ENCODE measurements at regions not wholly inside any gene's neighbourhood (a gene's known extent, or its start where the extent isn't known, plus 50 kb on each side); places are given as distances from the start of the nearest gene placed in this dataset.

- Histone ChIP-seq H3K4me1 (ENCODE audit: control insufficient read depth in 2 of 3, insufficient read depth in 2 of 3, low read depth in 1 of 3, low read length in 3 of 3) (no peaks in the 10 kb centered on the region), H3K9me3 (ENCODE audit: control insufficient read depth in 2 of 3, insufficient read depth in 1 of 3, low read length in 3 of 3) (no peaks in the 10 kb centered on the region), H3K9ac (ENCODE audit: low read length in 3 of 3) (no peak overlapping the region), H3K27ac (ENCODE audit: low read depth in 2 of 2, low read length in 2 of 2) (no peak overlapping the region), H3K27me3 (ENCODE audit: control insufficient read depth, insufficient read depth, low read length) (no peaks in the 10 kb centered on the region), H3K36me3 (ENCODE audit: control insufficient read depth in 2 of 3, insufficient read depth in 3 of 3, low read length in 3 of 3) (no peaks in the 10 kb centered on the region), H3K4me3 (ENCODE audit: low read length in 3 of 3) (no peak overlapping the region)
- intact Hi-C loops (cut with DNase I), result no loop called here
- FAIRE-seq (no peak), DNase-seq (no peak)
- TF ChIP-seq CTCF (IDR thresholded peaks at IDR 0.05; ENCODE audit: borderline replicate concordance, extremely low read depth, insufficient read depth), result no peak
These were observed 400.5 kb downstream of the IPMK start for GRCh38 chr10:57867241-57867640.

GRCh38 chr10:57864765-57865680, 402.7 kb downstream of the IPMK start:
- no peak overlapping the region for H3K27ac ChIP-seq (ENCODE audit: low read depth in 2 of 2, low read length in 2 of 2)
- H3K27me3 ChIP-seq (ENCODE audit: control insufficient read depth, insufficient read depth, low read length), result no peaks in the 10 kb centered on the region
- TF ChIP-seq CTCF (IDR thresholded peaks at IDR 0.05; ENCODE audit: borderline replicate concordance, extremely low read depth, insufficient read depth), result no peak
- no peak for FAIRE-seq
- H3K9ac ChIP-seq (ENCODE audit: low read length in 3 of 3), result no peak overlapping the region
- H3K36me3 ChIP-seq (ENCODE audit: control insufficient read depth in 2 of 3, insufficient read depth in 3 of 3, low read length in 3 of 3), result no peaks in the 10 kb centered on the region
- H3K9me3 ChIP-seq (ENCODE audit: control insufficient read depth in 2 of 3, insufficient read depth in 1 of 3, low read length in 3 of 3), result no peaks in the 10 kb centered on the region
- H3K4me3 ChIP-seq (ENCODE audit: low read length in 3 of 3), result no peak overlapping the region
- no peaks in the 10 kb centered on the region for H3K4me1 ChIP-seq (ENCODE audit: control insufficient read depth in 2 of 3, insufficient read depth in 2 of 3, low read depth in 1 of 3, low read length in 3 of 3)
- intact Hi-C loops (cut with DNase I), result no loop called here
- DNase-seq, result no peak

- Histone ChIP-seq H3K4me1 (ENCODE audit: control insufficient read depth in 2 of 3, insufficient read depth in 2 of 3, low read depth in 1 of 3, low read length in 3 of 3) (no peaks in the 10 kb centered on the region), H3K27ac (ENCODE audit: low read depth in 2 of 2, low read length in 2 of 2) (no peak overlapping the region), H3K9ac (ENCODE audit: low read length in 3 of 3) (no peak overlapping the region), H3K36me3 (ENCODE audit: control insufficient read depth in 2 of 3, insufficient read depth in 3 of 3, low read length in 3 of 3) (no peaks in the 10 kb centered on the region), H3K27me3 (ENCODE audit: control insufficient read depth, insufficient read depth, low read length) (no peaks in the 10 kb centered on the region), H3K4me3 (ENCODE audit: low read length in 3 of 3) (no peak overlapping the region), H3K9me3 (ENCODE audit: control insufficient read depth in 2 of 3, insufficient read depth in 1 of 3, low read length in 3 of 3) (no peaks in the 10 kb centered on the region)
- FAIRE-seq (no peak), DNase-seq (peak in 1 of 5 donors; percentile 1)
- intact Hi-C loops (cut with DNase I), result no loop called here
- peak; percentile 4 for TF ChIP-seq CTCF (IDR thresholded peaks at IDR 0.05; ENCODE audit: borderline replicate concordance, extremely low read depth, insufficient read depth)
These were observed 417.9 kb downstream of the IPMK start for GRCh38 chr10:57849691-57850357.

All from kidney (tissue), 13 donors.